Heart right ventricle (tissue), 16 donors: ENCODE measurements at regions not wholly inside any gene's neighbourhood (a gene's known extent, or its start where the extent isn't known, plus 50 kb on each side); places are given as distances from the start of the nearest gene placed in this dataset.

Experiments
- ATAC-seq, 8 donors: fragments of 200-7000 bp; cut with Tn5 transposase; one replicate each; pipeline ENCODE4 v1.9.1; 2020; ENCODE audit warnings: mild to moderate bottlenecking in 8 of 8, moderate library complexity in 8 of 8, moderate number of reproducible peaks in 1 of 8
- DNase-seq, 2 donors: peaks; one replicate each; pipeline ENCODE4 v3.0.0-alpha.2; 2020
- H3K27ac ChIP-seq, 10 donors: fragments of 200-600 bp; sonication (generic) in 2 of 10; one replicate each; pipeline versions ENCODE4 v1.5.0 to v1.8.0; 2020 to 2022; ENCODE audit warnings: mild to moderate bottlenecking in 3 of 10
- H3K27me3 ChIP-seq, 7 donors: fragments of 200-600 bp; one replicate each; pipeline ENCODE4 v1.8.0; 2021 to 2022; ENCODE audit warnings: mild to moderate bottlenecking in 2 of 7
- H3K36me3 ChIP-seq, 9 donors: fragments of 200-600 bp; sonication (generic) in 1 of 9; one replicate each; pipeline versions ENCODE4 v1.5.0 to v1.8.0; 2020 to 2022; ENCODE audit warnings: mild to moderate bottlenecking in 2 of 9
- H3K4me1 ChIP-seq, 9 donors: fragments of 200-600 bp; sonication (generic) in 1 of 9; one replicate each; pipeline versions ENCODE4 v1.5.0 to v1.8.0; 2020 to 2022; ENCODE audit warnings: mild to moderate bottlenecking in 4 of 9
- H3K4me3 ChIP-seq, 10 donors: fragments of 200-600 bp; sonication (generic) in 2 of 10; one replicate each; pipeline versions ENCODE4 v1.5.0 to v1.8.0; 2020 to 2022; ENCODE audit warnings: mild to moderate bottlenecking in 7 of 10, moderate library complexity in 2 of 10
- H3K9me3 ChIP-seq, 11 donors: fragments of 200-600 bp in 10 of 11; sonication (generic) in 2 of 11; one replicate each; pipeline versions ENCODE4 v1.5.0 to v1.8.0; 2013 to 2022; ENCODE audit warnings: mild to moderate bottlenecking in 2 of 11, control low read depth in 1 of 11, moderate library complexity in 1 of 11
- CTCF ChIP-seq, 9 donors: fragments of 200-600 bp; sonication (generic) in 2 of 9; IDR thresholded peaks; one replicate each; pipeline versions ENCODE4 v1.5.0 to v1.8.0; 2021 to 2022; ENCODE audit warnings: antibody characterized with exemption in 9 of 9, mild to moderate bottlenecking in 5 of 9, moderate library complexity in 1 of 9
- WGBS, 2 donors: extraction: QIAGEN DNeasy Blood & Tissue Kit; methylation state at CpG; one replicate each; pipeline ENCODE4 v1.1.7; 2013; ENCODE audit warnings: inconsistent platforms in 1 of 2; 5-methylcytosine and 5-hydroxymethylcytosine counted together
- intact Hi-C, 10 donors: fragments of 100-400 bp; cut with DNase I; formaldehyde crosslinking; loops; one replicate each; pipeline versions ENCODE4 v1.11.1 to v1.14.2; 2022
- donor health status: Arrhythmogenic right ventricular cardiomyopathy.
- donor health status: ischemic (EF 13 %, LVEDD 7.1; RV severe dilation, severe dysfunction).
- donor health status: healthy with polysubstance abuse.
- donor health status: DM: no; HTN: yes; CAD: no.
- donor health status: DM: no; HTN: no; CAD: no.
- donor health status: ischemic (EF 25% LVEDD 6.9; RV normal size, moderate dysfunction).
- donor health status: ischemic (EF 25% LVEDD 5.7; RV mildly dilated, moderate dysfunction).
- donor health status: healthy.
- donor health status: DM: yes; HTN: yes; CAD: no.
- donor health status: Ischemic cardiomyopathy.
- donor health status: ischemic (EF 35%, LVEDD 5.7; RV mildly dilated, moderate dysfunction).
- donor health status: nonischemic (EF 11% LVEDD 7.7; RV severe dilation, severe dysfunction).
- donor health status: DM: yes; HTN: yes; CAD: no.
- donor health status: PGD.
- donor health status: ischemic (EF 29% LVEDD 5.4; RV normal size, mild dysfunction).
- donor health status: nonischemic (EF 23%, LVEDD 6.1; RV moderate dilation, normal function).

GRCh38 chr15:53389271-53390037 lies 370.0 kb downstream of the WDR72 start:
- H3K27me3 ChIP-seq, result peaks cover 0 to 2% (median 0%) of the 10 kb centered on the region in 7 donors
- no peaks in the 10 kb centered on the region for H3K36me3 ChIP-seq
- no peak overlapping the region for H3K27ac ChIP-seq
- H3K9me3 ChIP-seq, result peaks cover 0 to 7% (median 0%) of the 10 kb centered on the region in 11 donors
- no peak for TF ChIP-seq CTCF (IDR thresholded peaks at IDR 0.05)
- ATAC-seq (no peak), DNase-seq (no peak)
- WGBS, 2 donors, result 79 to 87% methylated on average over 15 of the region's 15 CpGs
- no peak overlapping the region for H3K4me3 ChIP-seq
- H3K4me1 ChIP-seq, result no peaks in the 10 kb centered on the region
- intact Hi-C loops, result no loop called here

DNA sequence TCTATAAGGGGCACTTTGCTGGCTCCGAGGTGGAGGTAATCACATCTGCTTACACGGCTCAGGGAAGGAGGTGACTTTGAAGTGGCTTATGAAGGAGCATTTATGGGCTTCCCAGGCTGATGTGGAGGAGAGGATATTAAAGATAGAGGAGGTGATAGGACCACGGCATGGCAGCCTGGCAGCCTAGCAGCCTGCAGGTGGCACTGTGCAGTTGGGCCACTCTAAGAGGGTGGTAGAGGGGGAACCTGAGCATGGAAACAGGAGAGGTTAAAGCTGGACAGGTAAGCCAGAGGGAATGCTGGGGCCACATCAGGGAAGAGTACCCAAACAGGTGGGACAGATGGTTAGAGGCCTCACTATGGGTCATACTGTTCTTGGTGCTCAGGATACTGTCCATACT lies 375.0 kb downstream of the WDR72 start:
- DNase-seq (no peak), ATAC-seq (no peak)
- Histone ChIP-seq H3K9me3 (peaks cover 0 to 7% (median 0%) of the 10 kb centered on the region in 11 donors), H3K27me3 (peaks cover 0 to 9% (median 0%) of the 10 kb centered on the region in 7 donors), H3K4me3 (no peak overlapping the region), H3K4me1 (no peaks in the 10 kb centered on the region), H3K36me3 (no peaks in the 10 kb centered on the region), H3K27ac (no peak overlapping the region)
- intact Hi-C loops, result no loop called here
- no peak for TF ChIP-seq CTCF (IDR thresholded peaks at IDR 0.05)
- WGBS, 2 donors, result 37 to 62% methylated on average over 3 of the region's 3 CpGs

- no peaks in the 10 kb centered on the region for H3K36me3 ChIP-seq
- H3K4me3 ChIP-seq, result no peak overlapping the region
- H3K9me3 ChIP-seq, result peaks cover 0 to 7% (median 0%) of the 10 kb centered on the region in 11 donors
- H3K4me1 ChIP-seq, result no peaks in the 10 kb centered on the region
- 51 to 59% methylated on average over 4 of the region's 4 CpGs for WGBS, 2 donors
- no peak overlapping the region for H3K27ac ChIP-seq
- intact Hi-C loops, result no loop called here
- TF ChIP-seq CTCF (IDR thresholded peaks at IDR 0.05), result no peak
- H3K27me3 ChIP-seq, result no peaks in the 10 kb centered on the region
- no peak for DNase-seq
- no peak for ATAC-seq
Observed at GRCh38 chr15:53378096-53378800, 381.2 kb downstream of the WDR72 start.

- Histone ChIP-seq H3K36me3 (no peaks in the 10 kb centered on the region), H3K27ac (no peak overlapping the region), H3K4me3 (no peak overlapping the region), H3K27me3 (no peaks in the 10 kb centered on the region), H3K9me3 (peaks cover 0 to 25% (median 6%) of the 10 kb centered on the region in 11 donors), H3K4me1 (no peaks in the 10 kb centered on the region)
- DNase-seq, result no peak
- no peak for ATAC-seq
- intact Hi-C loops, result no loop called here
- no peak for TF ChIP-seq CTCF (IDR thresholded peaks at IDR 0.05)
- 95 to 100% methylated on average over 1 of the region's 1 CpG for WGBS, 2 donors
Observed at GRCh38 chr15:53367740-53368139, 391.7 kb downstream of the WDR72 start.
